ENCODE measurements at regions not wholly inside any gene's neighbourhood (a gene's known extent, or its start where the extent isn't known, plus 50 kb on each side); places are given as distances from the start of the nearest gene placed in this dataset.
"Not testable (repeated sequence)": the region's sequence is repeated elsewhere in the genome, so short reads cannot be mapped to it uniquely, and the experiment has no call there.

DNA sequence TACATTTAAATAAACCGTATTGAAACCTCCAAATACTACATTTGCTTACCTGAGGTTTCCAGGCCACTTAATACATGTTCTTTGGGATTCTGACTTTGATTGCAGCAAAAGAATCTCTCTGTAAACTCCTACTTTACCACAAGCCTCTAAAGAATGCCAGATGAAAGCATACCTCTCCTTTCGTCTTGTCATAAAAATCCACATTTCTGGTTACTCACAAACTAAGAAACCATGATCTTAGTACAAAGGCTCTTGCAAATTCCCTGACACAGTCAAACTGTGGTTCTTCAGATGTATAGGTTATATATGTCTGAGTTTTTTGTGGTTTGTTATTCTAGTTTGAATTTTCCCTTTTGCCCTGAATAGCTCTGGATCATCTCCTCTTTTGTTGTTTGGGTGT, 188.4 kb downstream of the RAP2B start:
- intact Hi-C loops (cut with DNase I) = no loop called here
- no peak for DNase-seq (ENCODE audit: low spot score)

GRCh38 chr3:153354641-153355040, 192.6 kb downstream of the RAP2B start:
- no peak for DNase-seq (ENCODE audit: low spot score)
- intact Hi-C loops (cut with DNase I) = no loop called here

- no peak for DNase-seq (ENCODE audit: low spot score)
Observed at GRCh38 chr3:153355559-153355958, 193.5 kb downstream of the RAP2B start.

GRCh38 chr3:153356908-153357307, 194.9 kb downstream of the RAP2B start:
- intact Hi-C loops (cut with DNase I) = no loop called here
- no peak for DNase-seq (ENCODE audit: low spot score)

More at GRCh38 chr3:153355559-153355958, 193.5 kb downstream of the RAP2B start:
- intact Hi-C loops (cut with DNase I) = no loop called here

- intact Hi-C loops (cut with DNase I) = no loop called here
- DNase-seq (ENCODE audit: low spot score) = no peak
Observed at GRCh38 chr3:153357436-153357835, 195.4 kb downstream of the RAP2B start.

DNA sequence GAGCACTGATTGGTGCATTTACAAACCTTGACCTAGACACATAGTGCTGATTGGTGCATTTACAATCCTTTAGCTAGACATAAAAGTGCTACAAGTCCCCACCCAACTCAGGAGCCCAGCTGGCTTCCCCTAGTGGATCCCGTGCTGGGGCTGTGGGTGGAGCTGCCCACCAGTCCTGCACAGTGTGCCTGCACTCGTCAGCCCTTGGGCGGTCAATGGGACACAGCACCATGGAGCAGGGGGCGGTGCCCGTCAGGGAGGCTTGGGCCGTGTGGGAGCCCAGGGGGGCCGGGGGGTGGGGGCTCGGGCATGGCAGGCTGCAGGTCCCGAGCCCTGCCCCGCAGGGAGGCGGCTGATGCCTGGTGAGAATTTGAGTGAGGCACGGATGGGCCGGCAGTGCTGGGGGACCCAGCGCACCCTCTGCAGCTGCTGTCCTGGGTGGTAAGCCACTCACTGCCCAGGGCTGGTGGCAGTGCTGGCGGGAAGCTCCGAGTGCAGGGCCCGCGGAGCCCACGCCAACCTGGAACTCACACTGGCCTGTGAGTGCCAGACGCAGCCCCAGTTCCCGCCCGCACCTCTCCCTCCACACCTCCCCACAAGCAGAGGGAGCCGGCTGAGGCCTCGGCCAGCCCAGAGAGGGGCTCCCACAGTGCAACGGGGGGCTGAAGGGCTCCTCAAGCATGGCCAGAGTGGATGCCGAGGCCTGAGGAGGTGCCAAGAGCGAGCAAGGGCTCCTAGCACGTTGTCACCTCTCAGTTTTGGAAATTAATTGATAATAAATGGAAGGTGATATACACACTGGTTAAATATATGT, 207.7 kb downstream of the RAP2B start:
- intact Hi-C loops (cut with DNase I) = no loop called here

DNA sequence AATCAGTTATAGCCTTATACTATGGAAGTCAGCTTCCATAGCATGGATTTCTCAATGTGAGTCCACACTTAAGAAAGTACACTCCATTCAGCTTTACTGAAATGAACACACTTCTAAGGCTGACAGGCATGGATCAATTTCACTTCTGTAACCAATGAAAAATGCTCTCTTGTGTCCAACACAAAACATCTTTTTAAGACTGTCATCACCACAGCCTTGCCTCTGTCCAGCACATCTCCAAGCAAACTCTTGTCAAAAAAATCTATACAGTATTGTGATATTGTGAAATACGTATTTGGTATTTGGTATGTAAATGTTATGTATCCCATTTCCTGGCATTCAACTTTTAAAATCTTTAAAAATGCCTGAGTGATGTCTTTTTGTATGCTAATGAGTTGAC, 208.7 kb downstream of the RAP2B start:
- DNase-seq (ENCODE audit: low spot score) = no peak
- intact Hi-C loops (cut with DNase I) = no loop called here

More for the DNA sequence above, 207.7 kb downstream of the RAP2B start:
- no peak for DNase-seq (ENCODE audit: low spot score)

GRCh38 chr3:153372326-153372725, 210.3 kb downstream of the RAP2B start:
- no peak for DNase-seq (ENCODE audit: low spot score)

DNA sequence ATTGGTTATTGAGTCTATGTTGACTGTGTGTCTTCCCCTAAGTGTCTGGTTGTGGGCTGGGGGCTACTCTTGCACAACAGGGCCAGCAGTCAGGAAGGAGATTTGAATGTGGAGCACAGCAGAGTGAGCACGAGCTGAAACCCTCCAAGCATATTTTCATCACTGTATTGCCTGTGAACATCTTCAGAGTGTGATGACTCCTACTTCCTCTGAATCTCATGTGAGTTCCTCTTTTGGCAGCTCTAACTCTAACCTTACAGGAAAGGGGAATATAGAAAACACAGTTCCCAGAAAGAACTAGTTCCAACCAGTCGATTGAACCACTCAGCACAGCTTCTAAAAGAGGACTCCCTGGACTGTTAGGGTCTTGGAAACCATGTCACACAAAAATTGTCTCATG, 211.6 kb downstream of the RAP2B start:
- intact Hi-C loops (cut with DNase I) = no loop called here

More at GRCh38 chr3:153372326-153372725, 210.3 kb downstream of the RAP2B start:
- intact Hi-C loops (cut with DNase I) = no loop called here

GRCh38 chr3:153378366-153378765, 216.3 kb downstream of the RAP2B start:
- intact Hi-C loops (cut with DNase I); DNase-seq (ENCODE audit: low spot score): not testable (repeated sequence)

More for the DNA sequence above, 211.6 kb downstream of the RAP2B start:
- no peak for DNase-seq (ENCODE audit: low spot score)

- DNase-seq (ENCODE audit: low spot score) = no peak
- intact Hi-C loops (cut with DNase I) = no loop called here
Observed at GRCh38 chr3:153379516-153379915, 217.5 kb downstream of the RAP2B start.

DNA sequence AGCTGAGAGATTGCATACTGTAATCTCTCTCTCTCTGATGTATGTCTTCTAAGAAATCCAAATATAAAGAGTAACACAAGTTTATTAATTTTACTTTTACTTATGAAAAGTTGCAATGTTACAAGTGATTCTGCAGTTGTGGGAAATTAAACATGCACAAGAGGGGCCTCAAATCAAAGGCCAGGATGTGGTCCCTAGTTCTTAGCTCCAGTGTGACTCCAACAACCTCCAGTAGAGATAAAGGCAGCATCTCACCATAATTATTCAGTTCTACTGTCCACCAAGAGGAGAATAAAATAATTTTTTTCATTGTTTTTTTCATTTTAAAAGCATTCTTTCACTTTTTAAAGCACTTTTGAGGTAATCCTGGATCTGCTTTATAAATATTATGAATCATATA, 223.3 kb downstream of the RAP2B start:
- no peak for DNase-seq (ENCODE audit: low spot score)
- intact Hi-C loops (cut with DNase I) = no loop called here

DNA sequence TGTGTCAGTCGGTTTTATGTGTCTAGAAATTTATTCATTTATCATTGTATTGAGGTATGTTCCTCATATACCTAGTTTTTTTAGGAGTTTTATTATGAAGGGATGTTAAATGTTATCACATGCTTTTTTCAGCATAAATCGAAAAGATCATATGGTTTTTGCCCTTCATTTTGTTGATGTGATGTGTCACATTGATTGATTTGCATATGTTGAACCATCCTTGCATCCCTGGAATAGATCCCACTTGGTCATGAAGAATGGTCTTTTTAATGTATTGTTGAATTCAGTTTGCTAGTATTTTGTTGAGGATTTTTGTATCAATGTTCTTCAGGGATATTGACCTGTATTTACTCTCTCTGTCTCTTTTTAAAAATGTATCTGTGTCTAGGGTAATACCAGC, 230.3 kb downstream of the RAP2B start:
- DNase-seq (ENCODE audit: low spot score) = no peak
- intact Hi-C loops (cut with DNase I) = no loop called here

DNA sequence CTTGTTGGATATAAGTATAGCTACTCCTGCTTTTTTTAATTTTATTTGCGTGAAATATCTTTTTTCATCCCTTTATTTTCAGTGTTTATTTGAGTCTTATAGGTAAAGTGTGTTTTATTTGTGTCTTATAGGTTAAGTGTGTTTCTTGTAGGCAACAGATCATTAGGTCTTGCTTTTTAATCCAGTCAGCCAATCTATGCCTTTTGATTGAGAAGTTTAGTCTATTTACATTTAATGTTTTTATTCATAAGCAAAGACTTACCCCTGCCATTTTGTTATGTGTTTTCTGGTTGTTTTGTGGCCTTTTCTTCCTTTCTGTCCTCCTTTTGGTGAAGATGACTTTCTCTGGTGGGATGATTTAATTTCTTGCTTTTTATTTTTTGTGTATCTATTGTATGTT, 232.0 kb downstream of the RAP2B start:
- DNase-seq (ENCODE audit: low spot score) = no peak
- intact Hi-C loops (cut with DNase I) = no loop called here

DNA sequence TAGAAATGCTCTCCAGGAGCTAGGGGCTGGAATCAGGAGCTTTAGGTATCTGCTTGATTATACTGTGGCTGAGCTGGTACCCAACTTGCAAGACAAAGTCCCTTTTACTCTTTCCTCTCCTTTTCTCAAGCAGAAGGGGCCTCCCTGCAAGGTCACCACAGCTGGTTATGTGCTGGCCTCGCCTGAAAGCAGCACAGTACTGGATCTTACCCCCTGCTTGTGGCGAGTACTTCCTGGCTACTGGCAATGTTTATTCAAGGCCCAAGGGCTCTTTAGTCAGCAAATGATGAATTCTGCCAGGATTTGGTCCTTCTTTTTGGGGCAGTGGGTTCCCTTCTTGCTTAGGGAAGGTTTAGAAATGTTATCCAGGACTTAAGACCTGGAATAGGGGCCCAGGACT, 234.6 kb downstream of the RAP2B start:
- DNase-seq (ENCODE audit: low spot score) = no peak
- intact Hi-C loops (cut with DNase I) = no loop called here

DNA sequence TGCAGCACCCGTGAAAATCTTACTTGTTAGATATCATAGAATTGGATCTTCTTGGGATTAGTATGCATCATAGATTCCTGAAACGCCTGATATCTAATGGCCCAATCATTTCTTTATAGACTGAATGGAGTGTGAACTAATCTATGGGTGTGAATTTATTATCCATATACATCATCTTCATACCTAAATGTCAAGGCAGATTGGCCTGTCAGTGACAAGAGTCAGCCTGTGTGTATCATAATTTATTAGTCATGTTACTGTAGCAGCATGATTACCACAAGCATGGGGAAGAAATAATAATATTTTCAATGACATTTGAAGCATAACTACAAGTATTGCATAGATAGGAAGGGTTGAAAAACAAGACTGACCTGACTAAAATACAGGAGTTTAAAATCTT, 235.8 kb downstream of the RAP2B start:
- no peak for DNase-seq (ENCODE audit: low spot score)
- intact Hi-C loops (cut with DNase I) = no loop called here

DNA sequence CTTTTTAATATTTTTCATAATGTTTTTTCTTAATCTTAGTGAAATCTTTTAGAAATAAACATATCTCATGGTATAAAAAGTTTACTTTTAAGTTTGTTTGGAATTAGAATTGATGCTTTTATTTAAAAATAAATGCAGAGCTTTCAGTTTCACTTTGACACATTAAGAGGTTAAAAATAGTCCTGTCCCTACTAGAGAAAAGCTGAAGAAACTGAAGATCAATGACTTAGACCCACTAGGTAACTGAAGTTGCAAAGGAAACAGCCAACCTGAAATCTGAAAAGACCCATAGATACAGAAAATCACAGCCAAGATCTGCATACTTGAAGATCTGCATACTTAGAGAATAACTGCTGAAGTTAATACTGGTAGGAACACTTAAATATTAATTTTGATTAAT, 237.6 kb downstream of the RAP2B start:
- intact Hi-C loops (cut with DNase I) = no loop called here
- DNase-seq (ENCODE audit: low spot score) = no peak

DNA sequence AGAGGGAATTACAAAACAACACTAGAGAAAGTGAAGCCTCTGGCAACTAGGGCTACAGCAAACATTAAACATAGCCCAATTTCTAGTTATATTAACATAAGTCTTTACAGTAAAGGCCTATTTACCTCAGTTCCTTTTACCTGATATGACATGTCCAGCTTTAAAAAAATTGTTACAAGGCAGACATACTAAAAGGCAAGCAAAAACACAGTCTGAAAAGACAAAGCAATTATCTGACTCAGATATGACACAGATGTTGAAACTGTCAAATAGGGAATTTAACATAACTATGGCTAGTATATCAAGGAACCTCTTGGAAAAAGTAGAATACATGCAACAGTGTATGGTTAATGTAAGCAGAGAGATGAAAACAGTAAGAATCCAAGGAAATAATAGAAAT, 238.6 kb downstream of the RAP2B start:
- intact Hi-C loops (cut with DNase I) = no loop called here
- no peak for DNase-seq (ENCODE audit: low spot score)

DNA sequence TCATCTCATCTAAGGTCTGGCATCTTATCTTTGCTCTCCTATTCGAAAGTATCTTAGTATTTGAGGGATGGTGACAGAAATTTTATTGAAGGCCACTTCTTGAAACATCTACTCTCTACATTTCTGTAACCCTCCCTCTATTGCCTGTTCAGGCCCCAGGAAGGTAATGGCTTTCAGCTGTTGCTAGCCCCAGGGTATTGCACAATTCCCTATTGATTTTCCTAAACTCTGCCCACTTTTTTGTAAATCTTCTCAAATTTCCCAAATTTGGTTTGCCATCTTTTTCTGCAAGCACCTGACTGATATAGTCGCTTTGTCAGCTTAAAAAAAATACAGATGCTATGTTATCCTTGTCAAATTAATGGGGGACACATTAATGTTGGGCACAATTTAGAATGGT, 242.1 kb downstream of the RAP2B start:
- intact Hi-C loops (cut with DNase I) = no loop called here
- no peak for DNase-seq (ENCODE audit: low spot score)

GRCh38 chr3:153405320-153405719, 243.3 kb downstream of the RAP2B start:
- intact Hi-C loops (cut with DNase I); DNase-seq (ENCODE audit: low spot score): not testable (repeated sequence)

DNA sequence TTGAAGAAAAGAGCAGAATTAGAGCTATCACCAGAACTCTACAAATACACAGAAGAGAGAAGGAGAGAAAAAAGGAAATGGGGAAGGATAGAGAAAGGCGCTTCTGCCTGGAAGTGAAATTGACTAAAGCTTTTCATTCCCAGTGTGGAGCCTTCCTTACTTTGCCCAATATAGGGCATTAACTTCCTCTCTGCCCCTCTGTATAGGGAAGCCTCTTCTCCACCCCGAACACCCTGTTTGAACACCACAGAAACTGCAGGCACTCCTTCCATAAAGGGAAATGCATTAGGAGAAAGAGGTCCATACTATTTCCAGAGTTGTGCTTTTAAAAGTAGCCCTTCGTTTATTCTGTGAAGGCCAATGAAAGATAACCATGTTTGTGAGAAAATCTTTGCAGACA, 248.5 kb downstream of the RAP2B start:
- DNase-seq (ENCODE audit: low spot score) = no peak
- intact Hi-C loops (cut with DNase I) = no loop called here
